NT2/D1 (cell line): ENCODE measurements at regions not wholly inside any gene's neighbourhood (a gene's known extent, or its start where the extent isn't known, plus 50 kb on each side); places are given as distances from the start of the nearest gene placed in this dataset.

ENCODE experiments used
- SUZ12 ChIP-seq: IDR thresholded peaks from 2 replicates; pipeline ENCODE4 v1.6.1; 2011; ENCODE audit not compliant: insufficient read length, insufficient read depth; ENCODE audit errors: extremely low read depth
- YY1 ChIP-seq: IDR thresholded peaks from 2 replicates; pipeline ENCODE4 v1.6.1; 2011; ENCODE audit not compliant: insufficient read length, insufficient read depth

DNA sequence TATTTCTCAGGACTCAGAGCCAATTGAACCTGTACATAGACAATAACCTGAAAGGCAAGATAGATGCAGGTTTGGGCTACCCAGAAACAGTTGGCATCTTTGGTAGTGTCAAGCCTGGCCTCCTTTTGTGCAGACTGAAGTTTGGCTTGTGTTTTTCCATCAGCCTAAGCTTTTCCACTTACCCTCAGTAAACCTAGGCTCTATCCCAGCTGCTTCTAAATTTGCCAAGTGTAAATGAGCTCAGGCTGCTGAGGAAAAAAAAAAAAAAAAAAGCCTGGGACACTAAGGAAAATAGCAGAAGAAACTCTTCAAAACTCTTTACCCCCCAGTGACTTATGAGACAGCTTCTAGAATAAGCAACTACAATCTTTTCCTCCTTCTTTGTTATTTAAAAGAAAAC lies 316.3 kb upstream of the SORCS1 start:
- TF ChIP-seq SUZ12 = no peak
- no peak for TF ChIP-seq YY1
